ENCODE measurements at regions not wholly inside any gene's neighbourhood (a gene's known extent, or its start where the extent isn't known, plus 50 kb on each side); places are given as distances from the start of the nearest gene placed in this dataset.

GRCh38 chrX:140933874-140934655 lies 68.3 kb upstream of the SPANXB1 start:
- Histone ChIP-seq H3K27me3 (peaks cover 0 to 4% (median 0%) of the 10 kb centered on the region in 9 donors), H3K4me3 (no peak overlapping the region), H3K36me3 (no peaks in the 10 kb centered on the region), H3K27ac (no peak overlapping the region), H3K9me3 (peaks cover 0 to 5% (median 0%) of the 10 kb centered on the region in 12 donors), H3K4me1 (no peaks in the 10 kb centered on the region)
- DNase-seq (no peak), ATAC-seq (no peak)
- intact Hi-C loops (cut with DNase I), result no loop called here
- 69 to 81% (median 72%) methylated on average over 6 of the region's 6 CpGs for WGBS, 4 donors
- no peak for TF ChIP-seq CTCF (IDR thresholded peaks at IDR 0.05)
- no peak for TF ChIP-seq POLR2A (IDR thresholded peaks at IDR 0.05)

GRCh38 chrX:140943513-140943912 lies 58.9 kb upstream of the SPANXB1 start:
- 75 to 87% (median 83%) methylated on average over 2 of the region's 2 CpGs for WGBS, 4 donors
- Histone ChIP-seq H3K27me3 (no peaks in the 10 kb centered on the region), H3K36me3 (no peaks in the 10 kb centered on the region), H3K9me3 (no peaks in the 10 kb centered on the region), H3K4me3 (no peak overlapping the region), H3K27ac (no peak overlapping the region), H3K4me1 (no peaks in the 10 kb centered on the region)
- ATAC-seq (no peak), DNase-seq (no peak)
- intact Hi-C loops (cut with DNase I), result no loop called here
- TF ChIP-seq POLR2A (IDR thresholded peaks at IDR 0.05), result no peak
- no peak for TF ChIP-seq CTCF (IDR thresholded peaks at IDR 0.05)

- no peak for TF ChIP-seq POLR2A (IDR thresholded peaks at IDR 0.05)
- TF ChIP-seq CTCF (IDR thresholded peaks at IDR 0.05), result no peak
- ATAC-seq (no peak), DNase-seq (no peak)
- intact Hi-C loops (cut with DNase I), result no loop called here
- Histone ChIP-seq H3K4me1 (no peaks in the 10 kb centered on the region), H3K27ac (no peak overlapping the region), H3K9me3 (no peaks in the 10 kb centered on the region), H3K27me3 (no peaks in the 10 kb centered on the region), H3K4me3 (no peak overlapping the region), H3K36me3 (no peaks in the 10 kb centered on the region)
- 63 to 76% (median 73%) methylated on average over 3 of the region's 3 CpGs for WGBS, 4 donors
Observed at GRCh38 chrX:140944710-140945109, 57.7 kb upstream of the SPANXB1 start.

- Histone ChIP-seq H3K4me1 (no peaks in the 10 kb centered on the region), H3K36me3 (no peaks in the 10 kb centered on the region), H3K9me3 (no peaks in the 10 kb centered on the region), H3K4me3 (no peak overlapping the region), H3K27me3 (no peaks in the 10 kb centered on the region), H3K27ac (no peak overlapping the region)
- 81 to 91% (median 86%) methylated on average over 5 of the region's 5 CpGs for WGBS, 4 donors
- TF ChIP-seq CTCF (IDR thresholded peaks at IDR 0.05) (no peak), POLR2A (IDR thresholded peaks at IDR 0.05) (no peak)
- DNase-seq (no peak), ATAC-seq (no peak)
- intact Hi-C loops (cut with DNase I), result no loop called here
Observed at GRCh38 chrX:140948827-140949226, 53.6 kb upstream of the SPANXB1 start.
